HepG2 (cell line): ENCODE measurements at regions not wholly inside any gene's neighbourhood (a gene's known extent, or its start where the extent isn't known, plus 50 kb on each side); places are given as distances from the start of the nearest gene placed in this dataset.
A peak's percentile ranks its signal among the peaks of the same experiment; 100 is the strongest.

ENCODE experiments used
- ARNTL ChIP-seq: sonication (generic); formaldehyde crosslinking; IDR thresholded peaks from 2 replicates; pipeline ENCODE4 v1.4.0; 2020; ENCODE audit warnings: mild to moderate bottlenecking, missing genetic modification reagents
- CBFB ChIP-seq: sonication (generic); formaldehyde crosslinking; IDR thresholded peaks from 2 replicates; pipeline ENCODE4 v1.4.0; 2020; ENCODE audit warnings: missing genetic modification reagents
- CTCF ChIP-seq: sonication (generic); formaldehyde crosslinking; IDR thresholded peaks from 2 replicates; pipeline ENCODE4 v1.5.0; 2020; ENCODE audit warnings: mild to moderate bottlenecking, missing genetic modification reagents, moderate library complexity
- MYC ChIP-seq: sonication (generic); formaldehyde crosslinking; IDR thresholded peaks from 2 replicates; pipeline ENCODE4 v1.9.0; 2021; ENCODE audit warnings: missing genetic modification reagents, borderline replicate concordance
- NBN ChIP-seq: fragments of 450-650 bp; conservative IDR thresholded peaks from 2 replicates; pipeline ENCODE4 v1.6.1; 2017
- POLR2A ChIP-seq, 2 experiments: IDR thresholded peaks; 2 replicates each; pipeline ENCODE4 v1.6.1; 2011; ENCODE audit warnings: low read depth in 2 of 2, low read length in 2 of 2, mild to moderate bottlenecking in 1 of 2, moderate library complexity in 1 of 2; ENCODE audit not compliant: insufficient read depth in 1 of 2
- TBL1XR1 ChIP-seq: fragments of 150-350 bp; IDR thresholded peaks from 2 replicates; pipeline ENCODE4 v1.6.1; 2014; ENCODE audit warnings: borderline replicate concordance, low read length; ENCODE audit not compliant: partially characterized antibody
- TBP ChIP-seq: sonication (generic); formaldehyde crosslinking; IDR thresholded peaks from 2 replicates; pipeline ENCODE4 v1.5.0; 2020; ENCODE audit warnings: missing genetic modification reagents
- XRCC5 ChIP-seq: fragments of 200-400 bp; formaldehyde crosslinking; optimal IDR thresholded peaks from 2 replicates; pipeline ENCODE3; 2017; ENCODE audit warnings: mild to moderate bottlenecking, low read length

GRCh38 chr3:188026191-188026968, 127.6 kb upstream of the LPP start:
- TF ChIP-seq CTCF (CRISPR knock-in tag), result no peak
- no peak for TF ChIP-seq XRCC5
- TF ChIP-seq POLR2A (IDR thresholded peaks at IDR 0.05; ENCODE audit: insufficient read depth in 1 of 2, low read depth in 2 of 2, low read length in 2 of 2), result no peak
- TF ChIP-seq CBFB, result no peak
- TF ChIP-seq NBN, result no peak
- no peak for TF ChIP-seq MYC (CRISPR knock-in tag)
- TF ChIP-seq TBL1XR1, result peak; percentile 55
- TF ChIP-seq TBP (CRISPR knock-in tag), result no peak
- TF ChIP-seq ARNTL (CRISPR knock-in tag), result peak; percentile 42; the same call in 1 of the 2 replicates
